Hepatocyte (in vitro differentiated cells): ENCODE measurements at regions not wholly inside any gene's neighbourhood (a gene's known extent, or its start where the extent isn't known, plus 50 kb on each side); places are given as distances from the start of the nearest gene placed in this dataset.

ENCODE experiments used
- DNase-seq: peaks from one replicate; pipeline ENCODE4 v3.0.0-alpha.2; 2016; ENCODE audit warnings: low spot score
- H2AFZ ChIP-seq: fragments of 200-600 bp; sonication (generic); 2 replicates; pipeline ENCODE4 v1.6.0; 2016; ENCODE audit warnings: antibody characterized with exemption, mild to moderate bottlenecking
- H3K27ac ChIP-seq: fragments of 200-600 bp; sonication (generic); 2 replicates; pipeline ENCODE4 v1.5.1; 2016; ENCODE audit warnings: mild to moderate bottlenecking
- H3K27me3 ChIP-seq: fragments of 200-600 bp; sonication (generic); 2 replicates; pipeline ENCODE4 v1.6.1; 2016
- H3K36me3 ChIP-seq: fragments of 200-600 bp; sonication (generic); replicated peaks from 2 replicates; pipeline ENCODE4 v1.5.1; 2016; ENCODE audit warnings: low read depth; ENCODE audit not compliant: insufficient read depth
- H3K4me1 ChIP-seq: fragments of 200-600 bp; sonication (generic); 2 replicates; pipeline ENCODE4 v1.5.1; 2016; ENCODE audit warnings: mild to moderate bottlenecking, moderate library complexity; ENCODE audit not compliant: insufficient read depth
- H3K4me2 ChIP-seq: fragments of 200-600 bp; sonication (generic); 2 replicates; pipeline ENCODE4 v1.6.0; 2016
- H3K4me3 ChIP-seq: fragments of 200-600 bp; sonication (generic); 2 replicates; pipeline ENCODE4 v1.5.1; 2016; ENCODE audit warnings: mild to moderate bottlenecking
- H3K79me2 ChIP-seq: fragments of 200-600 bp; sonication (generic); 2 replicates; pipeline ENCODE4 v1.6.0; 2017; ENCODE audit warnings: mild to moderate bottlenecking
- H3K9me2 ChIP-seq: fragments of 200-600 bp; sonication (generic); replicated peaks from 2 replicates; pipeline ENCODE4 v1.6.0; 2017; ENCODE audit warnings: mild to moderate bottlenecking; ENCODE audit not compliant: insufficient read depth
- H3K9me3 ChIP-seq: fragments of 200-600 bp; sonication (generic); 2 replicates; pipeline ENCODE4 v1.5.1; 2016; ENCODE audit warnings: low read depth, mild to moderate bottlenecking
- H4K20me1 ChIP-seq: fragments of 200-600 bp; sonication (generic); 2 replicates; pipeline ENCODE4 v1.6.0; 2016; ENCODE audit warnings: mild to moderate bottlenecking; ENCODE audit not compliant: insufficient read depth, poor library complexity, severe bottlenecking
- CTCF ChIP-seq: fragments of 200-600 bp; sonication (generic); IDR thresholded peaks from 2 replicates; pipeline ENCODE4 v1.5.1; 2016; ENCODE audit warnings: antibody characterized with exemption, mild to moderate bottlenecking; ENCODE audit not compliant: poor library complexity
- EZH2 ChIP-seq: fragments of 200-600 bp; sonication (generic); IDR thresholded peaks from 2 replicates; pipeline ENCODE4 v1.6.1; 2016; ENCODE audit warnings: antibody characterized with exemption, mild to moderate bottlenecking, borderline replicate concordance
- EZH2phosphoT487 ChIP-seq: fragments of 200-600 bp; sonication (generic); IDR thresholded peaks from one replicate; pipeline ENCODE4 v1.6.1; 2018; ENCODE audit warnings: antibody characterized with exemption, mild to moderate bottlenecking, low read depth, moderate library complexity; ENCODE audit not compliant: unreplicated experiment, severe bottlenecking
- WGBS: methylation state at CpG from one replicate; pipeline ENCODE4 v1.1.6; 2016; ENCODE audit warnings: low lambda C conversion rate; ENCODE audit errors: missing lambda C conversion rate; 5-methylcytosine and 5-hydroxymethylcytosine counted together

DNA sequence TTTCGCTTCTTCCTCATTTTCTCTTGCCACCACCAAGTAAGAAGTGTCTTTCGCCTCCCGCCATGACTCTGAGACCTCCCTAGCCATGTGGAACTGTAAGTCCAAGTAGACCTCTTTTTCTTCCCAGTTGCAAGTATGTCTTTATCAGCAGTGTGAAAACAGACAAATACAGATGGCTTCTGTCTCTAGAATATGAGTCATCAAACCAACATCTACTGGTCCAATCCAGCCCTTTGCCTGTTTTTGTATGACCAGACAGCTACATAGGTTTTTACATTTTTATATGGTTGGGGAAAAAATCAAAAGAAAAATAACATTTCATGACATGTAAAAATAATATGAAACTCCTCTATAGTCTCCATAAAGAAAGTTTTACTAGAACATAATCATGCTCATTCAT, 118.7 kb upstream of the PTPRG start:
- no peaks in the 10 kb centered on the region for H3K9me3 ChIP-seq
- no peaks in the 10 kb centered on the region for H3K9me2 ChIP-seq
- H3K36me3 ChIP-seq: no peaks in the 10 kb centered on the region
- H4K20me1 ChIP-seq: no peaks in the 10 kb centered on the region
- H2AFZ ChIP-seq: no peak overlapping the region
- no peak overlapping the region for H3K4me2 ChIP-seq
- no peak for TF ChIP-seq EZH2
- no peak for TF ChIP-seq EZH2phosphoT487
- no peak for TF ChIP-seq CTCF
- 95% methylated on average over 3 of the region's 3 CpGs for WGBS
- no peaks in the 10 kb centered on the region for H3K27me3 ChIP-seq
- no peaks in the 10 kb centered on the region for H3K4me1 ChIP-seq
- no peak overlapping the region for H3K4me3 ChIP-seq
- no peak overlapping the region for H3K27ac ChIP-seq
- H3K79me2 ChIP-seq: no peaks in the 10 kb centered on the region
- no peak for DNase-seq

- Histone ChIP-seq H3K27ac (no peak overlapping the region), H3K27me3 (no peaks in the 10 kb centered on the region), H3K36me3 (no peaks in the 10 kb centered on the region), H3K9me3 (no peaks in the 10 kb centered on the region), H2AFZ (no peak overlapping the region), H4K20me1 (no peaks in the 10 kb centered on the region), H3K79me2 (no peaks in the 10 kb centered on the region), H3K4me3 (no peak overlapping the region), H3K9me2 (no peaks in the 10 kb centered on the region), H3K4me2 (no peak overlapping the region), H3K4me1 (no peaks in the 10 kb centered on the region)
- TF ChIP-seq CTCF: no peak
- DNase-seq: no peak
Measured at GRCh38 chr3:61443886-61444285, 117.5 kb upstream of the PTPRG start.

DNA sequence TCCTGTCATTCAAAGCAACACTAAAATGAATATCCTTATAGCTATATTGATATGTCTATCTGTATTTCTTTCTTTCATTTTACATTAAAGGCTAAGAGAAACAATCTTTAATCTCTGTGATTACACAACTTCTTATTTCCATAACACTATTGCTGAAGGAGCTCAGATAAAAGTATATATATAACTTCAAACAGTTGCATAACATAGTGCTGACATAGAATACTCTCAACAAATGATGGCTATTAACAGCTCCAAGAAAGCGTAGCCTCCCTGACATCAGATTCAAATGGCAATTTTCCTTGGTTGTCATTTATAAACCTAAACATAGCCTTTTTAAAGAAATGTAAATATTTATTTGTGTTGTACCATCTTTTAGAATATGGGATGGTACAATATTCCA, 116.6 kb upstream of the PTPRG start:
- no peak overlapping the region for H3K4me3 ChIP-seq
- no peak overlapping the region for H3K4me2 ChIP-seq
- H4K20me1 ChIP-seq: no peaks in the 10 kb centered on the region
- H2AFZ ChIP-seq: no peak overlapping the region
- no peaks in the 10 kb centered on the region for H3K27me3 ChIP-seq
- H3K36me3 ChIP-seq: no peaks in the 10 kb centered on the region
- no peaks in the 10 kb centered on the region for H3K9me2 ChIP-seq
- H3K79me2 ChIP-seq: no peaks in the 10 kb centered on the region
- H3K9me3 ChIP-seq: no peaks in the 10 kb centered on the region
- no peak for DNase-seq
- TF ChIP-seq EZH2 (no peak), EZH2phosphoT487 (no peak), CTCF (no peak)
- 72% methylated on average over 1 of the region's 1 CpG for WGBS
- H3K27ac ChIP-seq: no peak overlapping the region
- H3K4me1 ChIP-seq: no peaks in the 10 kb centered on the region

- 89% methylated on average over 7 of the region's 7 CpGs for WGBS
- Histone ChIP-seq H4K20me1 (no peaks in the 10 kb centered on the region), H3K27ac (no peak overlapping the region), H3K4me2 (no peak overlapping the region), H3K4me1 (no peaks in the 10 kb centered on the region), H2AFZ (no peak overlapping the region), H3K79me2 (no peaks in the 10 kb centered on the region), H3K9me3 (no peaks in the 10 kb centered on the region), H3K4me3 (no peak overlapping the region), H3K27me3 (no peaks in the 10 kb centered on the region), H3K9me2 (no peaks in the 10 kb centered on the region), H3K36me3 (no peaks in the 10 kb centered on the region)
- DNase-seq: no peak
- TF ChIP-seq EZH2phosphoT487 (no peak), EZH2 (no peak), CTCF (no peak)
Measured at GRCh38 chr3:61445924-61446323, 115.4 kb upstream of the PTPRG start.
